Muscle of leg (tissue), 3 donors: ENCODE measurements at regions not wholly inside any gene's neighbourhood (a gene's known extent, or its start where the extent isn't known, plus 50 kb on each side); places are given as distances from the start of the nearest gene placed in this dataset.
"Not testable (repeated sequence)": the region's sequence is repeated elsewhere in the genome, so short reads cannot be mapped to it uniquely, and the experiment has no call there.

ENCODE experiments used
- DNase-seq: peaks from one replicate; pipeline ENCODE4 v3.0.0; 2013
- H3K27ac ChIP-seq: one replicate; pipeline ENCODE4 v1.5.1; 2013; ENCODE audit warnings: mild to moderate bottlenecking, low read length, control low read depth
- H3K27me3 ChIP-seq: one replicate; pipeline ENCODE4 v1.6.1; 2013; ENCODE audit warnings: low read length; ENCODE audit not compliant: control insufficient read depth, insufficient read depth
- H3K36me3 ChIP-seq: one replicate; pipeline ENCODE4 v1.6.1; 2013; ENCODE audit warnings: low read length; ENCODE audit not compliant: control insufficient read depth, insufficient read depth
- H3K4me1 ChIP-seq: one replicate; pipeline ENCODE4 v1.6.1; 2013; ENCODE audit warnings: low read length; ENCODE audit not compliant: control insufficient read depth, insufficient read depth
- H3K4me3 ChIP-seq: one replicate; pipeline ENCODE4 v1.5.1; 2013; ENCODE audit warnings: low read length, control low read depth
- H3K9me3 ChIP-seq: replicated peaks from 2 replicates; pipeline ENCODE4 v1.6.1; 2013; ENCODE audit warnings: low read depth, low read length; ENCODE audit not compliant: control insufficient read depth
- WGBS: methylation state at CpG from one replicate; pipeline ENCODE4 v1.1.5; 2013; ENCODE audit warnings: missing lambda C conversion rate; ENCODE audit not compliant: insufficient coverage; 5-methylcytosine and 5-hydroxymethylcytosine counted together

DNA sequence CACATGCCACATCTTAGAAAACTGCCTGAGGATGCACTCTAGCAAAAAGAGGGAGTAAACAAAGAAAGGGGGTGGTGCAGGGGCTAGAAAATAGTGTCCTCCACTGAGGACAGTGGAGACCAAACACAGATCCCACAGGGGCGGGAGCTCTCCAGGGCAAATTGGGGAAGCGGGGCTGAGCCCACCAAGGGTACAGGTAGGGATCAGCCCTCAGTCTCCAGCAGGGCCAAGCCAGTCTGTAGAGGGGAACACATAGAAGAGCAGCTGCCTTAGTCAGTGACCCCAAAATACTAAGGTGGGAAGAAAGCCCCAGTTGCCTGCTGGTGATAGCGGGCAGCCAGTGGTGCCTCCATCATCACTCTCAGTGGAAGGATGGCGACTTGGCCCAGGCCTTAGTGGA is 134.0 kb downstream of the ATPSCKMT start:
- H3K36me3 ChIP-seq, result no peaks in the 10 kb centered on the region
- no peak overlapping the region for H3K27ac ChIP-seq
- H3K4me3 ChIP-seq, result no peak overlapping the region
- DNase-seq, result no peak
- H3K9me3 ChIP-seq, result peaks cover 4% of the 10 kb centered on the region
- peaks cover 3% of the 10 kb centered on the region for H3K4me1 ChIP-seq
- WGBS, result 100% methylated on average over 1 of the region's 4 CpGs
- H3K27me3 ChIP-seq, result no peaks in the 10 kb centered on the region

DNA sequence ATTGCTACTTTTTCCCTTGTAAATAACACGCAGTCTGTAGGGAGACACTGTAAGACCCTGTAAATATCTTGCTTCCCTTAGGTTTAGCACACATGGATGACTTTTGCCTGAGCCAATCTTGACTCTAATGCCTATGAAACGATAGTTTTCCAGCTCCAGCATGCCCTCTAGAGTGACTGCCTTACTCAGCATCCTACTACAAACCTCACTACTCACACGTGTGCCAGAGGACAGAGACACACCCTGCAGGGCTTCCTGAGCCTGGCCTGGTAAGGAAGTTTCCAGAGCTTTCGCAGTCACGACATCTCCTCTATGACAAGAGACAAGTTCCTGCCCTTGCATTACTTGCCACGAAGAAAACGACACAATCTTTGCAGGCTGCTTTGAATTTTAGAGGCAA is 138.1 kb downstream of the ATPSCKMT start:
- Histone ChIP-seq H3K4me1 (no peaks in the 10 kb centered on the region), H3K9me3 (peaks cover 4% of the 10 kb centered on the region), H3K27me3 (no peaks in the 10 kb centered on the region), H3K27ac (no peak overlapping the region), H3K36me3 (no peaks in the 10 kb centered on the region), H3K4me3 (no peak overlapping the region)
- peak; percentile 58 for DNase-seq
- WGBS, result 41% methylated on average over 7 of the region's 7 CpGs

DNA sequence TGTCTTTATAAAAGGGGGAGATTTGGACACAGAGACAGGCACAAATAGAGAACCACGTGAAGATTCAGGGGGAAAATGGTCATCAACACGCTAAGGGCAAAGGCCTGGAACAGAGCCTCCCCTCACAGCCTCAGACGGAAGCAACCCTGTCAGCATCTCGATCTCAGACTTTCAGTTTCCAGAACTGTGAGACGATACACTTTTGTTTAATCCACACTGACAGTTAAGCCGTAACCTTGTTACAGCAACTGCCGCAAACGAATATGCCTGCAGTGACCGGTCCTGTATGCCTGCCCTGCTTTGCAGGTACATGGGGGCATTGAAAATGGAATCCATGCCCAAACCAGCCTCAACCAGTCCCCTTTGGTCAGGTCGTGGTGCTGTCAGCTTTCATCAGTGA is 139.5 kb downstream of the ATPSCKMT start:
- no peak for DNase-seq
- 84% methylated on average over 10 of the region's 10 CpGs for WGBS
- H3K27me3 ChIP-seq, result no peaks in the 10 kb centered on the region
- H3K4me3 ChIP-seq, result no peak overlapping the region
- H3K9me3 ChIP-seq, result no peaks in the 10 kb centered on the region
- no peak overlapping the region for H3K27ac ChIP-seq
- H3K4me1 ChIP-seq, result no peaks in the 10 kb centered on the region
- H3K36me3 ChIP-seq, result no peaks in the 10 kb centered on the region

DNA sequence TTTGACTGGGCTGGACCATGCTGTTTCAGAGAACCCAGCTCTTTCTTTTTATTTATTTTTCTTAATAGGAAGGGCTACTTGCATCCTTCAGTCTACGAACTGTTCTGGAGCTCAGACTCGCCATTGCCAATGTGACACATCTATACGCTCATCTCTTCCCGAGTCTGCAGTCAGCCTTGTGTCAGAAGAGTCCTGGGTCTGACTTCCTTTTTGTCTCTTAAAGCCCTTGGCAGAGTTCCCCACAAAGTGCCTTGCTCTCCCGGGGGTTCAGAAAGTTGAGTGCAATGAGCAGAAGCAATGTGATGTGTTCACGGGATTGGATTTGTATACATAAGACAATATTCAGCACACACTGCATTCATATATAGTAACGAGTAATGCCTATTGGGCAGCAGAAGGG is 140.4 kb downstream of the ATPSCKMT start:
- 75% methylated on average over 4 of the region's 7 CpGs for WGBS
- no peaks in the 10 kb centered on the region for H3K27me3 ChIP-seq
- DNase-seq, result peak; percentile 21
- no peaks in the 10 kb centered on the region for H3K9me3 ChIP-seq
- H3K27ac ChIP-seq, result no peak overlapping the region
- H3K4me3 ChIP-seq, result no peak overlapping the region
- H3K36me3 ChIP-seq, result no peaks in the 10 kb centered on the region
- H3K4me1 ChIP-seq, result no peaks in the 10 kb centered on the region

DNA sequence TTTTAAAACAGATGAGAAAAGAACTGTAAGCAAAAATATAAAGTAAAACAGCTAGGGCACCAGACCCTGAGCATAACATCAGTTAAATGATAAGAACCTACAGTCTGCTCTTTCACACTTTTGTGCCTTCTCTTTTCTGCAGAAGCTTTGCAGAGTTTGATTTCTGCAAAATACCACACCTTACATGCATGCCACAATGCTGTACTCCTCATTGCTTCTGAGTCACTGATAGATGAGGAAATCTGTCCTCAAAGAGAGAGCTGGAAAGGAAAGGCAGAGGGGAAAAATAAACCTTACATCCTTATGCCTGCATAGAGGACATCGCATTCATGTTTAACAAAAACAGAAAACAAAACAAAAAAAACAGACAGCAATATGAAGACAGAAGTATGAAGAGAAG is 142.9 kb downstream of the ATPSCKMT start:
- H3K4me3 ChIP-seq, result no peak overlapping the region
- no peak for DNase-seq
- H3K27me3 ChIP-seq, result no peaks in the 10 kb centered on the region
- no peaks in the 10 kb centered on the region for H3K9me3 ChIP-seq
- no peaks in the 10 kb centered on the region for H3K36me3 ChIP-seq
- no peak overlapping the region for H3K27ac ChIP-seq
- H3K4me1 ChIP-seq, result no peaks in the 10 kb centered on the region
- no CpG with 5 or more reads among the region's 1 CpG for WGBS

DNA sequence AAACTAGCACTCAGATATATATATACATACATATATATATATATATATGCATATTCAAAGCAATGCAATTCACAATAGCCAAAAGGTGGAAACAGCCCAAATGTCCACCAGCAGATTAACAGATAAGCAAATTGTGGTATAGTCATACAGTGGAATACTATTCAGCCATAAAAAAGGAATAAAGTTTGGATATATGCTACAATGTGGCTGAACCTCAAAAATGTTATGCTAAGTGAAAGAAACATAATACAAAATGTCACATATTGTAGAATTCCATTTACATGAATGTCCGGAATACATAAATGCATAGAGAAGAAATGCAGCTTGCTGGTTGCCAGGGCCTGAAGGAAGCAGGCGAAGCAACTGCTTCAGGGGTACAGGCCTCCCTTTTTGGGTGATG is 143.4 kb downstream of the ATPSCKMT start:
- 100% methylated on average over 1 of the region's 2 CpGs for WGBS
- no peaks in the 10 kb centered on the region for H3K9me3 ChIP-seq
- no peak overlapping the region for H3K27ac ChIP-seq
- no peak overlapping the region for H3K4me3 ChIP-seq
- no peaks in the 10 kb centered on the region for H3K36me3 ChIP-seq
- no peaks in the 10 kb centered on the region for H3K4me1 ChIP-seq
- no peak for DNase-seq
- no peaks in the 10 kb centered on the region for H3K27me3 ChIP-seq

DNA sequence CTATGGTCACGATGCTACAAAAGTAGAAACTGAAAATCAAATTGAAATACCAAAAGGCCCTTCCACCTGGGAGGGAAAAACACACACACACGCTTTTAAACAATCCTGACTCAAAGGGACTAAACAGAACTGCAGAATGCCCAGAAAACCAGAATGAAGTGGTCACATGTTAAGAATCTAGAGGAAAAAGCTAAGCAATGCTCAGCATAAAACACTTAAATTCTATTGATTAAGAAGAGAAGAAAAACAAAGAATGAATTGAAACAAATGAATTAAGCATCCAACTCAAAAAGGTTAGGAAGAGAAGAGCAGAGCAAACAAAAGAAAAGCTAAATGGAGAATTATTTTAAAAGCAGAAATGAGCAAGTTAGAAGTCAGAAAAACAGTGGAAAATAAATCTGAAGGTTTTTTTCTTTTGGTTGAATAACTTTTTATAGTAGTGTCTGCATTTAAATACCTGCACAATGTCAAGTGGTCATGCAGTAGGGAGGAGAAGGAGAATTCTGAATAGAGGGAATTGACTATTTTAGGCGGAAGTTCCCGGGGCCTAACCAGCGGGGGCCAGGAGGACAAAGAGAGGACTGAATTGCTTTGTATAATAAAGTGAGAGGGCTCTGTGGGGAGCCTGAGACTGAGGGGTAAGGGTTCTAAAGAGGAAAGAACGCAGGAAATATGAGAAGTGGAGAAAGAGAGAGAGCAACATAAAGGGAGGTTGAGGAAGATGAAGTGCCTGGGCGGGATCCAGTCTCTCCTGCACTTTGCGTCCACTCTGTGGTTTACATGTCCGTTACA is 146.8 kb downstream of the ATPSCKMT start:
- no peaks in the 10 kb centered on the region for H3K27me3 ChIP-seq
- DNase-seq, result no peak
- no peak overlapping the region for H3K27ac ChIP-seq
- no peaks in the 10 kb centered on the region for H3K4me1 ChIP-seq
- H3K36me3 ChIP-seq, result no peaks in the 10 kb centered on the region
- WGBS, result 59% methylated on average over 4 of the region's 9 CpGs
- H3K9me3 ChIP-seq, result peaks cover 2% of the 10 kb centered on the region
- no peak overlapping the region for H3K4me3 ChIP-seq

DNA sequence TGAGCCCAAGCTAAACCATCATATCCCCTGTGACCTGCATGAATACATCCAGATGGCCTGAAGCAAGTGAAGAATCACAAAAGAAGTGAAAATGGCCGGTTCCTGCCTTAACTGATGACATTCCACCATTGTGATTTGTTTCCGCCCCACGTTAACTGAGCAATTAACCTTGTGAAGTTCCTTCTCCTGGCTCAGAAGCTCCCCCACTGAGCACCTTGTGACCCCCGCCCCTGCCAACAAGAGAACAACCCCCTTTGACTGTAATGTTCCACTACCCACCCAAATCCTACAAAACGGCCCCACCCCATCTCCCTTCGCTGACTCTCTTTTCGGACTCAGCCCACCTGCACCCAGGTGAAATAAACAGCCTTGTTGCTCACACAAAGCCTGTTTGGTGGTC is 147.5 kb downstream of the ATPSCKMT start:
- H3K4me3 ChIP-seq, DNase-seq: not testable (repeated sequence)
- WGBS, result 68% methylated on average over 5 of the region's 7 CpGs

DNA sequence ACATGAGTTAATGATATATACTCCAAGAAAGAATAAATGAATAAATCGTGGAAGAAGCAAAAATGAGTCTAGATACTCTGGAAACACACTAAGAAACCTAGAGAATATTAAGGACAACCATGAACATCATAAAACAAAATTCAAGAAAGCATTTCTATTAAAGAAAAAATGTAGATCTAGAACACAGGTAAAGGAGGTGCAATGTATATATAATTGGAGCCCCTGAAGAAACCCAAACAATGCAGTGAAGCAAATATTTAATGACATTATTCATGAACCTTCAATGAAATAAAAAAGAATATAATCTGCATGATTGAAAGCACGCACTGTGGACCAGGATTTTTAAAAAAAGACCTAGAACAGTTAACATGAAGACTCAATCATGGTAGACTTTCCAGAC is 150.1 kb downstream of the ATPSCKMT start:
- H3K27ac ChIP-seq, result no peak overlapping the region
- H3K4me1 ChIP-seq, result no peaks in the 10 kb centered on the region
- no peaks in the 10 kb centered on the region for H3K27me3 ChIP-seq
- no peak overlapping the region for H3K4me3 ChIP-seq
- DNase-seq, result no peak
- H3K9me3 ChIP-seq, result peaks cover 2% of the 10 kb centered on the region
- WGBS, result no CpG with 5 or more reads among the region's 2 CpGs
- H3K36me3 ChIP-seq, result no peaks in the 10 kb centered on the region

More for the DNA sequence above, 147.5 kb downstream of the ATPSCKMT start:
- not testable (repeated sequence) for H3K27me3 ChIP-seq, H3K9me3 ChIP-seq, H3K27ac ChIP-seq, H3K4me1 ChIP-seq, H3K36me3 ChIP-seq

DNA sequence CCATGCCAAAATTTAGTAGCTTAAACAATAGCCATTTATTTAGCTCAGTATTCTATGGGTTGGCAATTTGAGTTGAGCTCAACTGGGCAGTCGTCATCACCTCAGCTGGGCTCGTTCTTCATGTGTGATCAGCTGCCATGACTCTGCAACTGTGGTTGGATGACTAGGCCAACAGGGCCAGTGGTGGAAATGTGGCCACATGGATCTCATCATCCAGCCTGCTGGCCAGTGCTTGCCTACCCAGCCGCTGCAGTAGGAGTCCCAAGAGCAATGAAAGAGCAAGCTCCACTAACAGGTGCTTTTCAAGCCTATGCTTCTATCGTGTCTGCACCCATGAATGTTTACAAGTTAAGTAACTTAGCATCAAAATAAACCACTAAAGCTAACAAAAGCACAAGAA is 158.0 kb downstream of the ATPSCKMT start:
- no peak overlapping the region for H3K4me3 ChIP-seq
- H3K36me3 ChIP-seq, result no peaks in the 10 kb centered on the region
- no peaks in the 10 kb centered on the region for H3K4me1 ChIP-seq
- DNase-seq, result no peak
- peaks cover 5% of the 10 kb centered on the region for H3K9me3 ChIP-seq
- H3K27me3 ChIP-seq, result no peaks in the 10 kb centered on the region
- WGBS, result 44% methylated on average over 2 of the region's 4 CpGs
- no peak overlapping the region for H3K27ac ChIP-seq

DNA sequence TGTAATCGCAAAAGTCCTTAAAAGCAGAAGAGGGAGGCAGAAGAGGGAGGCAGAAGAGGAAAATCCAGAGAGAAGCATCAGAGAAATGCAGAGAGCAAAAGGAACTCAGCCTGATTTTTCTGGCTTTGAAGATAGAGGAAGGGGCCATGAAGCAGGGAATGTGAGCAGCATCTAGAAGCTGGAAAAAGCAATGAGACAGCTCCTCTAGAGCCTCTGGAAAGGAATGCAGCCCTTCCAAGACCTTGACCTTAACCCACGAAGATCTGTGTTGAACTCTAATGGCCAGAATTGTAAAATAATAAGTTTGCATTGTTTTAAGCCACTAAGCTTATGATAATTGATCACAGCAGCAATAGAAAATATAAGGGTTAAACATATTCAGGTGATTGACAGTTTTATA is 159.6 kb downstream of the ATPSCKMT start:
- no peaks in the 10 kb centered on the region for H3K27me3 ChIP-seq
- H3K27ac ChIP-seq, result no peak overlapping the region
- WGBS, result 83% methylated on average over 1 of the region's 2 CpGs
- H3K36me3 ChIP-seq, result no peaks in the 10 kb centered on the region
- H3K4me3 ChIP-seq, result no peak overlapping the region
- no peaks in the 10 kb centered on the region for H3K4me1 ChIP-seq
- peaks cover 5% of the 10 kb centered on the region for H3K9me3 ChIP-seq
- no peak for DNase-seq
